ENCODE measurements at regions not wholly inside any gene's neighbourhood (a gene's known extent, or its start where the extent isn't known, plus 50 kb on each side); places are given as distances from the start of the nearest gene placed in this dataset.

DNA sequence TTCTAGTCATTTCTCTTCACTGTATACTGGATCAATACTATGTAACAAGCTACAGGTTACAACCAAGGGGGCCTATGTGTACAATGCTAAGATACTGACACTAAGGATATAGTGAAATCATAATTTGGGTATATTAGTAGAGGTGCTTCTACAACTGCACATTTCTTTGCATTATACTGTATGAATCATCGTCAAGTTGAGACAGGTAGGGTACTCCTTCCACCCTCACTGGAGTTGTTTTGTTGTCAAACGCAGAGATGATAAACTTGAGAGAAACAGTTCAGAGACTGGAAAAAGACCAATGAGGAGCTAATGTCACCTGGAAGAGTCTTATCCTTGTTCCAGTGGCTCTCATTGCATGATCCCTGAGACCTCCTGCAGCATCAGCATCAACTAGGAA is 208.2 kb upstream of the PRPS1L1 start:
- TF ChIP-seq CEBPB (IDR thresholded peaks at IDR 0.05) (no peak), TCF12 (IDR thresholded peaks at IDR 0.05; ENCODE audit: low read depth) (no peak)

All from Ishikawa (cell line).